OCI-LY7 (cell line): ENCODE measurements at regions not wholly inside any gene's neighbourhood (a gene's known extent, or its start where the extent isn't known, plus 50 kb on each side); places are given as distances from the start of the nearest gene placed in this dataset.

Source experiments
- CTCF ChIP-seq: fragments of 200-600 bp; sonication (generic); conservative IDR thresholded peaks from 2 replicates; pipeline ENCODE4 v1.5.1; 2014; ENCODE audit warnings: mild to moderate bottlenecking, antibody characterized with exemption, low read length, moderate library complexity, mixed read lengths
- EZH2phosphoT487 ChIP-seq: fragments of 200-600 bp; sonication (generic); IDR thresholded peaks from 2 replicates; pipeline ENCODE4 v1.6.1; 2018; ENCODE audit warnings: low read depth, borderline replicate concordance, mild to moderate bottlenecking, mixed run types, antibody characterized with exemption, low read length, moderate library complexity, mixed read lengths

GRCh38 chr7:118735441-118735840 lies 510.9 kb downstream of the ANKRD7 start:
- TF ChIP-seq CTCF: no peak
- no peak for TF ChIP-seq EZH2phosphoT487
